Adrenal gland (tissue), 9 donors: ENCODE measurements at regions not wholly inside any gene's neighbourhood (a gene's known extent, or its start where the extent isn't known, plus 50 kb on each side); places are given as distances from the start of the nearest gene placed in this dataset.

Experiments
- DNase-seq, 7 donors: peaks; one replicate each; pipeline ENCODE4 v3.0.0-alpha.2; 2019 to 2020
- H3K27ac ChIP-seq, 5 donors: fragments of 200-600 bp; sonication (generic) in 4 of 5; 1 replicate in 3 of 5; 2 replicates in 2 of 5; pipeline versions ENCODE4 v1.5.1 to v1.8.0; 2016 to 2020; ENCODE audit warnings: mild to moderate bottlenecking in 1 of 5
- H3K27me3 ChIP-seq: fragments of 200-600 bp; 2 replicates; pipeline ENCODE4 v1.8.0; 2021
- H3K36me3 ChIP-seq, 2 donors: fragments of 200-600 bp; replicated peaks in 1 of 2; 1 replicate in 1 of 2; 2 replicates in 1 of 2; pipeline versions ENCODE4 v1.5.1 to v1.8.0; 2018 to 2022
- H3K4me1 ChIP-seq, 2 donors: fragments of 200-600 bp; replicated peaks in 1 of 2; 1 replicate in 1 of 2; 2 replicates in 1 of 2; pipeline versions ENCODE4 v1.5.1 to v1.8.0; 2018 to 2021
- H3K4me3 ChIP-seq, 4 donors: fragments of 200-600 bp; sonication (generic) in 3 of 4; one replicate each; pipeline ENCODE4 v1.5.1; 2016 to 2018
- H3K9me3 ChIP-seq, 3 donors: fragments of 200-600 bp; sonication (generic) in 1 of 3; replicated peaks in 1 of 3; 1 replicate in 2 of 3; 2 replicates in 1 of 3; pipeline versions ENCODE4 v1.5.1 to v1.8.0; 2016 to 2021
- CTCF ChIP-seq, 6 experiments: fragments of 450-650 bp in 4 of 6; fragments of 200-600 bp in 2 of 6; sonication (generic) in 1 of 6; IDR thresholded peaks; 1 replicate in 5 of 6; 2 replicates in 1 of 6; pipeline versions ENCODE4 v1.5.1 to v1.8.0; 2016 to 2021; ENCODE audit warnings: antibody characterized with exemption in 6 of 6, mild to moderate bottlenecking in 2 of 6, moderate library complexity in 1 of 6
- POLR2A ChIP-seq, 2 donors: fragments of 450-650 bp; IDR thresholded peaks; one replicate each; pipeline ENCODE4 v1.6.1; 2017; ENCODE audit warnings: antibody characterized with exemption in 2 of 2, mild to moderate bottlenecking in 2 of 2, moderate library complexity in 1 of 2
- WGBS, 4 donors: extraction: QIAGEN DNeasy Blood & Tissue Kit in 2 of 4; methylation state at CpG; one replicate each; pipeline versions ENCODE4 v1.1.5 to v1.1.7; 2013 to 2017; 5-methylcytosine and 5-hydroxymethylcytosine counted together
- intact Hi-C, 2 donors: fragments of 100-400 bp; cut with DNase I; formaldehyde crosslinking; loops; one replicate each; pipeline versions ENCODE4 v1.14.1 to v1.15.0; 2022 to 2023
- donor health status: healthy with polysubstance abuse.
- donor health status: Bipolar disorder and iron deficiency.
- donor health status: DM: yes; HTN: yes; CAD: no.
- donor health status: DM: no; HTN: no; CAD: no.
- donor health status: DM: no; HTN: no; CAD: no.

- peak in 2 of 7 donors; percentile 35 to 41 for DNase-seq
- no peaks in the 10 kb centered on the region for H3K36me3 ChIP-seq
- H3K4me1 ChIP-seq = peaks cover 0 to 3% of the 10 kb centered on the region in 2 donors
- H3K9me3 ChIP-seq = no peaks in the 10 kb centered on the region
- no peak overlapping the region for H3K4me3 ChIP-seq
- no peaks in the 10 kb centered on the region for H3K27me3 ChIP-seq
- intact Hi-C loops = no loop called here
- 84 to 97% (median 88%) methylated on average over 12 of the region's 12 CpGs for WGBS, 4 donors
- peak overlapping the region in 1 of 5 donors; percentile 61 for H3K27ac ChIP-seq
- TF ChIP-seq POLR2A (IDR thresholded peaks at IDR 0.05) (no peak), CTCF (IDR thresholded peaks at IDR 0.05) (no peak)
These were observed 149.5 kb upstream of the DLX2 start for GRCh38 chr2:172252154-172252553.

- Histone ChIP-seq H3K9me3 (no peaks in the 10 kb centered on the region), H3K27ac (peak overlapping the region in 1 of 5 donors; percentile 22), H3K4me1 (peaks cover 0 to 3% of the 10 kb centered on the region in 2 donors), H3K4me3 (no peak overlapping the region), H3K36me3 (no peaks in the 10 kb centered on the region), H3K27me3 (no peaks in the 10 kb centered on the region)
- peak; percentile 58 to 93 (median 89) for DNase-seq
- intact Hi-C loops = no loop called here
- 59 to 70% (median 64%) methylated on average over 12 to 16 of the region's 16 CpGs for WGBS, 4 donors
- TF ChIP-seq POLR2A (IDR thresholded peaks at IDR 0.05) (no peak), CTCF (IDR thresholded peaks at IDR 0.05) (no peak)
These were observed 150.7 kb upstream of the DLX2 start for GRCh38 chr2:172253190-172254052.

DNA sequence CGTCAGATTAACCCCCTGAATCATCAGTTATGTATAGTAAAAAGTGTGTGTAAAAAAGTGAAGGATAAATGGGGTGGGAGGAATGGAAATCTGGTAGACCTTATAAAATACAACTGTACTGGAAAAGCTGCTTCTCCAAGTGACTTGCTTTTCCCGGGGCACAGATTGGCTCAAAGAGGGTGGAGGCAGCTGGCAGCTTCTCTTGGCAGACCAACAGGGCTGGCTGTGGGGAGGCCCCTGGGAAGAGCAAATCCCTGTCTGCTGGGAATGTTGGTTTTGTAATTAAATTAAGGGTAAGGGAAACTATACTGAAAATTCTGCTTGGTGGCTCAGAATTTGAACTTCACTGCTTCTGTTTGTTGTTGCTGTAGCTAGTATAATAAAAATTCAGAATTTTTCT lies 154.2 kb upstream of the DLX2 start:
- peaks cover 0 to 3% of the 10 kb centered on the region in 2 donors for H3K4me1 ChIP-seq
- WGBS, 4 donors = 67 to 77% (median 70%) methylated on average over 2 of the region's 2 CpGs
- no peaks in the 10 kb centered on the region for H3K9me3 ChIP-seq
- DNase-seq = no peak
- no peaks in the 10 kb centered on the region for H3K27me3 ChIP-seq
- H3K27ac ChIP-seq = no peak overlapping the region
- no peak for TF ChIP-seq CTCF (IDR thresholded peaks at IDR 0.05)
- TF ChIP-seq POLR2A (IDR thresholded peaks at IDR 0.05) = no peak
- no peaks in the 10 kb centered on the region for H3K36me3 ChIP-seq
- no peak overlapping the region for H3K4me3 ChIP-seq
- intact Hi-C loops = no loop called here

GRCh38 chr2:172259827-172260226 lies 157.1 kb upstream of the DLX2 start:
- H3K36me3 ChIP-seq = no peaks in the 10 kb centered on the region
- H3K9me3 ChIP-seq = no peaks in the 10 kb centered on the region
- TF ChIP-seq CTCF (IDR thresholded peaks at IDR 0.05) = no peak
- no peaks in the 10 kb centered on the region for H3K27me3 ChIP-seq
- 80 to 90% (median 82%) methylated on average over 4 of the region's 4 CpGs for WGBS, 4 donors
- no peak overlapping the region for H3K4me3 ChIP-seq
- intact Hi-C loops = no loop called here
- DNase-seq = no peak
- no peaks in the 10 kb centered on the region for H3K4me1 ChIP-seq
- no peak overlapping the region for H3K27ac ChIP-seq
